SK-N-SH (cell line): ENCODE measurements at regions not wholly inside any gene's neighbourhood (a gene's known extent, or its start where the extent isn't known, plus 50 kb on each side); places are given as distances from the start of the nearest gene placed in this dataset.

Experiments
- JUND ChIP-seq: IDR thresholded peaks from 2 replicates; pipeline ENCODE4 v1.4.0; 2012
- MEF2A ChIP-seq: IDR thresholded peaks from 2 replicates; pipeline ENCODE4 v1.4.0; 2012; ENCODE audit warnings: low read depth, borderline replicate concordance
- PBX3 ChIP-seq: IDR thresholded peaks from 2 replicates; pipeline ENCODE4; 2012
- TF ChIP-seq, protein P1 (sequence below): fragments of 200-600 bp; sonication (generic); IDR thresholded peaks from 2 replicates; pipeline ENCODE4 v1.6.1; 2017; ENCODE audit warnings: antibody characterized with exemption, mild to moderate bottlenecking, moderate library complexity

DNA sequence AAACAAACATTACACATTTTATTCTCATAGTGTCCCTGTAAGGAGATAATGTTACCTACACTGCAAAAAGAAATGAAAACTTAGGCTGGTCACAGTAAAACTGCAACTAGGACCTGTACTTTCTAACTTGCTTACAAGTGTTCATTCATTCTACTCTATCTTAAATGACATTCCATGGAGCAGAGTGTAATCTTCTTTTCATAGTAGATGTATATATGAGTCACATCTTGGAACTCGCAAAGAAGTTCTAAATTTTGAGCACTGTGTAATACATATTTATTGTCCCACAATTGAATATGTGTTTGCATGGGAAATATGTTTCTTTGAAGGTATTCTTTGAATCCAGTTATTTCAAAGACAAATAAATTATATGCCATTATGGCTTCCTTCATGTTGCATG lies 1258.5 kb upstream of the ADGRL2 start:
- TF ChIP-seq, protein P1, sequence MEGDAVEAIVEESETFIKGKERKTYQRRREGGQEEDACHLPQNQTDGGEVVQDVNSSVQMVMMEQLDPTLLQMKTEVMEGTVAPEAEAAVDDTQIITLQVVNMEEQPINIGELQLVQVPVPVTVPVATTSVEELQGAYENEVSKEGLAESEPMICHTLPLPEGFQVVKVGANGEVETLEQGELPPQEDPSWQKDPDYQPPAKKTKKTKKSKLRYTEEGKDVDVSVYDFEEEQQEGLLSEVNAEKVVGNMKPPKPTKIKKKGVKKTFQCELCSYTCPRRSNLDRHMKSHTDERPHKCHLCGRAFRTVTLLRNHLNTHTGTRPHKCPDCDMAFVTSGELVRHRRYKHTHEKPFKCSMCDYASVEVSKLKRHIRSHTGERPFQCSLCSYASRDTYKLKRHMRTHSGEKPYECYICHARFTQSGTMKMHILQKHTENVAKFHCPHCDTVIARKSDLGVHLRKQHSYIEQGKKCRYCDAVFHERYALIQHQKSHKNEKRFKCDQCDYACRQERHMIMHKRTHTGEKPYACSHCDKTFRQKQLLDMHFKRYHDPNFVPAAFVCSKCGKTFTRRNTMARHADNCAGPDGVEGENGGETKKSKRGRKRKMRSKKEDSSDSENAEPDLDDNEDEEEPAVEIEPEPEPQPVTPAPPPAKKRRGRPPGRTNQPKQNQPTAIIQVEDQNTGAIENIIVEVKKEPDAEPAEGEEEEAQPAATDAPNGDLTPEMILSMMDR = no peak
- TF ChIP-seq JUND (peak; percentile 41; the same call in 1 of the 2 replicates), PBX3 (no peak), MEF2A (peak; percentile 87)
